DND-41 (cell line): ENCODE measurements at regions not wholly inside any gene's neighbourhood (a gene's known extent, or its start where the extent isn't known, plus 50 kb on each side); places are given as distances from the start of the nearest gene placed in this dataset.

Experiments
- ATAC-seq: fragments of 200-7000 bp; cut with Tn5 transposase; 3 replicates; pipeline ENCODE4 v1.9.1; 2021; ENCODE audit warnings: low read depth; ENCODE audit not compliant: insufficient read depth
- DNase-seq: peaks from one replicate; pipeline ENCODE4 v3.0.0-alpha.2; 2020
- H2AFZ ChIP-seq: 2 replicates; pipeline ENCODE4 v1.6.0; 2012; ENCODE audit warnings: low read depth, low read length
- H3K27ac ChIP-seq: 2 replicates; pipeline ENCODE4 v1.5.1; 2012; ENCODE audit warnings: low read length, inconsistent platforms
- H3K27me3 ChIP-seq: fragments of 200-600 bp; sonication (generic); 2 replicates; pipeline ENCODE4 v1.6.0; 2012; ENCODE audit warnings: low read length, mild to moderate bottlenecking, inconsistent platforms; ENCODE audit not compliant: insufficient read depth, poor library complexity
- H3K36me3 ChIP-seq: 2 replicates; pipeline ENCODE4 v1.5.1; 2012; ENCODE audit warnings: low read length, inconsistent platforms; ENCODE audit not compliant: insufficient read depth
- H3K4me1 ChIP-seq: 2 replicates; pipeline ENCODE4 v1.5.1; 2012; ENCODE audit warnings: mild to moderate bottlenecking, low read length; ENCODE audit not compliant: insufficient read depth
- H3K4me2 ChIP-seq: 2 replicates; pipeline ENCODE4 v1.6.0; 2012; ENCODE audit warnings: mild to moderate bottlenecking, moderate library complexity, low read length, inconsistent platforms; ENCODE audit not compliant: insufficient read depth
- H3K4me3 ChIP-seq, 2 experiments: fragments of 200-600 bp in 1 of 2; shearing (Covaris generic) in 1 of 2; 2 replicates each; pipeline ENCODE4 v1.5.1; 2012 to 2016; ENCODE audit warnings: inconsistent platforms in 2 of 2, low read length in 2 of 2, mild to moderate bottlenecking in 2 of 2, low read depth in 1 of 2, moderate library complexity in 1 of 2
- H3K79me2 ChIP-seq: 2 replicates; pipeline ENCODE4 v1.6.0; 2012; ENCODE audit warnings: low read length, inconsistent platforms; ENCODE audit not compliant: insufficient read depth
- H3K9ac ChIP-seq: 2 replicates; pipeline ENCODE4 v1.6.0; 2012; ENCODE audit warnings: low read depth, mild to moderate bottlenecking, inconsistent platforms, low read length, moderate library complexity
- H3K9me3 ChIP-seq: 2 replicates; pipeline ENCODE4 v1.5.1; 2012; ENCODE audit warnings: low read length, moderate library complexity, mild to moderate bottlenecking, inconsistent platforms; ENCODE audit not compliant: insufficient read depth, severe bottlenecking
- H4K20me1 ChIP-seq: 2 replicates; pipeline ENCODE4 v1.6.0; 2012; ENCODE audit warnings: low read length; ENCODE audit not compliant: insufficient read depth
- EZH2 ChIP-seq: IDR thresholded peaks from 3 replicates; pipeline ENCODE4 v1.6.1; 2012; ENCODE audit warnings: borderline replicate concordance, low read depth, mild to moderate bottlenecking, moderate library complexity, low read length, inconsistent platforms; ENCODE audit not compliant: severe bottlenecking
- TF ChIP-seq, protein P1 (sequence below): IDR thresholded peaks from 2 replicates; pipeline ENCODE4 v1.5.1; 2012; ENCODE audit warnings: borderline replicate concordance, low read length, moderate library complexity, mild to moderate bottlenecking; ENCODE audit not compliant: poor library complexity, severe bottlenecking; ENCODE audit errors: extremely low read depth

DNA sequence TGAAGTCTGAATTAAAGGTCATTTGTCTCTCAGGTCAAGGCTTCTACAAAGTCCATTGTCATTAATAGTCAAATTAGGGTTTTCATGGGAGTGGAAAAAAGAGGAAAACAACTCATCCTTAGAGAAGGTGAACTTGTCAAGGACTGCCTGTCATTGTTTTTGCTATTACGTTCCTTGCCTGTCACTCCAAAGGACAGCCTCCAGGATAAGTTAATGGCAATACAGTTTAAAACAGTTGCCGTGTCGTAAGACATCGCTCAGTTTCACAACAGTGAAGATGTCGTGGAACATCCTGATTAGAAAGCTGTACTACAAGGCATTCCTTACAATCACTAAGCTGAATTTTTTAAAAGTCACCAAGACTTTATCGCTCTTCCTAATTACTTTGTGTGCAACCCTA, 466.8 kb upstream of the SMIM31 start:
- Histone ChIP-seq H2AFZ (no peak overlapping the region), H3K27me3 (no peaks in the 10 kb centered on the region), H3K27ac (no peak overlapping the region), H3K4me3 (no peak overlapping the region), H3K4me2 (no peak overlapping the region), H3K79me2 (no peaks in the 10 kb centered on the region), H3K9me3 (no peaks in the 10 kb centered on the region), H3K9ac (no peak overlapping the region), H3K4me1 (no peaks in the 10 kb centered on the region), H4K20me1 (no peaks in the 10 kb centered on the region), H3K36me3 (no peaks in the 10 kb centered on the region)
- TF ChIP-seq, protein P1, sequence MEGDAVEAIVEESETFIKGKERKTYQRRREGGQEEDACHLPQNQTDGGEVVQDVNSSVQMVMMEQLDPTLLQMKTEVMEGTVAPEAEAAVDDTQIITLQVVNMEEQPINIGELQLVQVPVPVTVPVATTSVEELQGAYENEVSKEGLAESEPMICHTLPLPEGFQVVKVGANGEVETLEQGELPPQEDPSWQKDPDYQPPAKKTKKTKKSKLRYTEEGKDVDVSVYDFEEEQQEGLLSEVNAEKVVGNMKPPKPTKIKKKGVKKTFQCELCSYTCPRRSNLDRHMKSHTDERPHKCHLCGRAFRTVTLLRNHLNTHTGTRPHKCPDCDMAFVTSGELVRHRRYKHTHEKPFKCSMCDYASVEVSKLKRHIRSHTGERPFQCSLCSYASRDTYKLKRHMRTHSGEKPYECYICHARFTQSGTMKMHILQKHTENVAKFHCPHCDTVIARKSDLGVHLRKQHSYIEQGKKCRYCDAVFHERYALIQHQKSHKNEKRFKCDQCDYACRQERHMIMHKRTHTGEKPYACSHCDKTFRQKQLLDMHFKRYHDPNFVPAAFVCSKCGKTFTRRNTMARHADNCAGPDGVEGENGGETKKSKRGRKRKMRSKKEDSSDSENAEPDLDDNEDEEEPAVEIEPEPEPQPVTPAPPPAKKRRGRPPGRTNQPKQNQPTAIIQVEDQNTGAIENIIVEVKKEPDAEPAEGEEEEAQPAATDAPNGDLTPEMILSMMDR, result no peak
- no peak for TF ChIP-seq EZH2
- ATAC-seq (no peak), DNase-seq (no peak)

DNA sequence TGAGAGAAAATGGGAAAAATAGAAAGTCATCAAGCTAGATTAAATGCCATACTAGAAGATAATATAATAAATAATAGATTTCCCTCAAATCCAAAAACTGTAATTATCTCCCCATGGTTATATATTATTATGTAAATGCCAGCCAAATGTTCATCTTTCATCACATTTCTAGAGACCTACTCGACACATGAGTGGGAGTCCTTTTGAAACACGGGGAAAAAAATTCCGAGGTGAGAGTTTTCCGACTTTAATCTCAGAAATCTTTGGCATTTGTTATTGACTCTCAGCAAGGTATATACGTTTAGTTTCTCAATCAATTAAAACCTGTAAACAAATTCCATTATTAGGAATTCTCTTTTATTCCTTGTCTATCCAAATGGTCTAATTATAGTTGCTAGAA, 465.4 kb upstream of the SMIM31 start:
- Histone ChIP-seq H3K4me2 (no peak overlapping the region), H3K36me3 (no peaks in the 10 kb centered on the region), H3K27me3 (no peaks in the 10 kb centered on the region), H3K4me3 (no peak overlapping the region), H3K27ac (no peak overlapping the region), H3K4me1 (no peaks in the 10 kb centered on the region), H3K79me2 (no peaks in the 10 kb centered on the region), H4K20me1 (no peaks in the 10 kb centered on the region), H3K9me3 (no peaks in the 10 kb centered on the region), H2AFZ (no peak overlapping the region), H3K9ac (no peak overlapping the region)
- ATAC-seq (no peak), DNase-seq (no peak)
- no peak for TF ChIP-seq EZH2
- TF ChIP-seq, protein P1, result no peak

DNA sequence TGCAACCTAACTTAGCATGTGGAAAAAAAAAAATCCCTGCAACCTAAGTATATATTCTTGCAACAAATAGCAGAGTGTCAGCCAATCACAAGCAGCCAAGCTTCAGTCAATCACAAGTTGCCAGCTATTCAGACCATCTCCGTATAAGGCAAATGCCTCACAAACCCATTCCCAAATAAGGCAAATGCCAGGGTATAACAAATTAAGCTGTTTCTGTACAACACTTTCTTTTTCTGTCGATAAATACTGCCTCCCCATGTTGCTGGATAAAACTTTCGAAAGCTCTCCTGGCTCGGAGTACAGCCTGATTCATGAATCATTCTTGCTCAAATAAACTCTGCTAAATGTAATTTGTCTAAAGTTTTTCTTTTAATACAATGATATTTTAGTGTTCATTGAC, 460.7 kb upstream of the SMIM31 start:
- H3K4me3 ChIP-seq, result no peak overlapping the region
- no peak overlapping the region for H3K27ac ChIP-seq
- no peaks in the 10 kb centered on the region for H3K9me3 ChIP-seq
- no peaks in the 10 kb centered on the region for H3K4me1 ChIP-seq
- no peaks in the 10 kb centered on the region for H4K20me1 ChIP-seq
- no peak overlapping the region for H2AFZ ChIP-seq
- H3K79me2 ChIP-seq, result no peaks in the 10 kb centered on the region
- H3K27me3 ChIP-seq, result no peaks in the 10 kb centered on the region
- no peak overlapping the region for H3K9ac ChIP-seq
- DNase-seq (no peak), ATAC-seq (no peak)
- TF ChIP-seq EZH2, result no peak
- TF ChIP-seq, protein P1, result no peak
- no peak overlapping the region for H3K4me2 ChIP-seq
- no peaks in the 10 kb centered on the region for H3K36me3 ChIP-seq

DNA sequence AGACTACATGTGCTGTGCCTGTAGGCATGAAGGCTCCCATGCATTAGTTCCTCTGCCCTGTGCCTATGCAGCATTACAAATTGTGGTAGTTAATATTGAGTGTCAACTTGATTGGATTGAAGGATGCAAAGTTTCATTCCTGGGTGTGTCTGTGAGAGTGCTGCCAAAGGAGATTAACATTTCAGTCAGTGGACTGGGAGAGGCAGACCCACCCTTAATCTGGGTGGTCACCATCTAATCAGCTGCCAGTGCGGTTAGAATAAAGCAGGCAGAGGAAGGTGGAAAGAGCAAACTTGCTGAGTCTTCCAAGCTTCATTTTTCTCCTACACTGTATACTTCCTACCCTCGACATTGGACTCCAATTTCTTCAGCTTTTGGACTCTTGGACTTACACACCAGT, 460.2 kb upstream of the SMIM31 start:
- Histone ChIP-seq H3K36me3 (no peaks in the 10 kb centered on the region), H3K9ac (no peak overlapping the region), H3K79me2 (no peaks in the 10 kb centered on the region), H3K4me3 (no peak overlapping the region), H4K20me1 (no peaks in the 10 kb centered on the region), H3K9me3 (no peaks in the 10 kb centered on the region), H3K4me2 (no peak overlapping the region), H2AFZ (no peak overlapping the region), H3K27ac (no peak overlapping the region), H3K27me3 (no peaks in the 10 kb centered on the region), H3K4me1 (no peaks in the 10 kb centered on the region)
- ATAC-seq (no peak), DNase-seq (no peak)
- no peak for TF ChIP-seq EZH2
- TF ChIP-seq, protein P1, result no peak
